Heart right ventricle (tissue), 16 donors: ENCODE measurements at regions not wholly inside any gene's neighbourhood (a gene's known extent, or its start where the extent isn't known, plus 50 kb on each side); places are given as distances from the start of the nearest gene placed in this dataset.

ENCODE experiments used
- ATAC-seq, 8 donors: fragments of 200-7000 bp; cut with Tn5 transposase; one replicate each; pipeline ENCODE4 v1.9.1; 2020; ENCODE audit warnings: mild to moderate bottlenecking in 8 of 8, moderate library complexity in 8 of 8, moderate number of reproducible peaks in 1 of 8
- DNase-seq, 2 donors: peaks; one replicate each; pipeline ENCODE4 v3.0.0-alpha.2; 2020
- H3K27ac ChIP-seq, 10 donors: fragments of 200-600 bp; sonication (generic) in 2 of 10; one replicate each; pipeline versions ENCODE4 v1.5.0 to v1.8.0; 2020 to 2022; ENCODE audit warnings: mild to moderate bottlenecking in 3 of 10
- H3K27me3 ChIP-seq, 7 donors: fragments of 200-600 bp; one replicate each; pipeline ENCODE4 v1.8.0; 2021 to 2022; ENCODE audit warnings: mild to moderate bottlenecking in 2 of 7
- H3K36me3 ChIP-seq, 9 donors: fragments of 200-600 bp; sonication (generic) in 1 of 9; one replicate each; pipeline versions ENCODE4 v1.5.0 to v1.8.0; 2020 to 2022; ENCODE audit warnings: mild to moderate bottlenecking in 2 of 9
- H3K4me1 ChIP-seq, 9 donors: fragments of 200-600 bp; sonication (generic) in 1 of 9; one replicate each; pipeline versions ENCODE4 v1.5.0 to v1.8.0; 2020 to 2022; ENCODE audit warnings: mild to moderate bottlenecking in 4 of 9
- H3K4me3 ChIP-seq, 10 donors: fragments of 200-600 bp; sonication (generic) in 2 of 10; one replicate each; pipeline versions ENCODE4 v1.5.0 to v1.8.0; 2020 to 2022; ENCODE audit warnings: mild to moderate bottlenecking in 7 of 10, moderate library complexity in 2 of 10
- H3K9me3 ChIP-seq, 11 donors: fragments of 200-600 bp in 10 of 11; sonication (generic) in 2 of 11; one replicate each; pipeline versions ENCODE4 v1.5.0 to v1.8.0; 2013 to 2022; ENCODE audit warnings: mild to moderate bottlenecking in 2 of 11, control low read depth in 1 of 11, moderate library complexity in 1 of 11
- CTCF ChIP-seq, 9 donors: fragments of 200-600 bp; sonication (generic) in 2 of 9; IDR thresholded peaks; one replicate each; pipeline versions ENCODE4 v1.5.0 to v1.8.0; 2021 to 2022; ENCODE audit warnings: antibody characterized with exemption in 9 of 9, mild to moderate bottlenecking in 5 of 9, moderate library complexity in 1 of 9
- WGBS, 2 donors: extraction: QIAGEN DNeasy Blood & Tissue Kit; methylation state at CpG; one replicate each; pipeline ENCODE4 v1.1.7; 2013; ENCODE audit warnings: inconsistent platforms in 1 of 2; 5-methylcytosine and 5-hydroxymethylcytosine counted together
- intact Hi-C, 10 donors: fragments of 100-400 bp; cut with DNase I; formaldehyde crosslinking; loops; one replicate each; pipeline versions ENCODE4 v1.11.1 to v1.14.2; 2022
- donor health status: Arrhythmogenic right ventricular cardiomyopathy.
- donor health status: ischemic (EF 13 %, LVEDD 7.1; RV severe dilation, severe dysfunction).
- donor health status: healthy with polysubstance abuse.
- donor health status: DM: no; HTN: yes; CAD: no.
- donor health status: DM: no; HTN: no; CAD: no.
- donor health status: ischemic (EF 25% LVEDD 6.9; RV normal size, moderate dysfunction).
- donor health status: ischemic (EF 25% LVEDD 5.7; RV mildly dilated, moderate dysfunction).
- donor health status: healthy.
- donor health status: DM: yes; HTN: yes; CAD: no.
- donor health status: Ischemic cardiomyopathy.
- donor health status: ischemic (EF 35%, LVEDD 5.7; RV mildly dilated, moderate dysfunction).
- donor health status: nonischemic (EF 11% LVEDD 7.7; RV severe dilation, severe dysfunction).
- donor health status: DM: yes; HTN: yes; CAD: no.
- donor health status: PGD.
- donor health status: ischemic (EF 29% LVEDD 5.4; RV normal size, mild dysfunction).
- donor health status: nonischemic (EF 23%, LVEDD 6.1; RV moderate dilation, normal function).

- ATAC-seq = no peak
Measured at GRCh38 chr1:221812905-221813597, 71.2 kb upstream of the DUSP10 start.

GRCh38 chr1:221812088-221812752 is 70.3 kb upstream of the DUSP10 start:
- no peak for TF ChIP-seq CTCF (IDR thresholded peaks at IDR 0.05)
- 94 to 98% methylated on average over 2 of the region's 2 CpGs for WGBS, 2 donors
- H3K4me3 ChIP-seq = no peak overlapping the region
- no peak overlapping the region for H3K27ac ChIP-seq
- DNase-seq (no peak), ATAC-seq (no peak)
- intact Hi-C loops = no loop called here
- no peaks in the 10 kb centered on the region for H3K27me3 ChIP-seq
- H3K9me3 ChIP-seq = peaks cover 0 to 8% (median 0%) of the 10 kb centered on the region in 11 donors
- H3K36me3 ChIP-seq = no peaks in the 10 kb centered on the region
- H3K4me1 ChIP-seq = peaks cover 0 to 10% (median 0%) of the 10 kb centered on the region in 9 donors

More at GRCh38 chr1:221812905-221813597, 71.2 kb upstream of the DUSP10 start:
- Histone ChIP-seq H3K27ac (no peak overlapping the region), H3K36me3 (no peaks in the 10 kb centered on the region), H3K4me1 (peaks cover 0 to 10% (median 0%) of the 10 kb centered on the region in 9 donors), H3K4me3 (no peak overlapping the region), H3K27me3 (no peaks in the 10 kb centered on the region), H3K9me3 (peaks cover 0 to 8% (median 0%) of the 10 kb centered on the region in 11 donors)
- TF ChIP-seq CTCF (IDR thresholded peaks at IDR 0.05) = no peak
- intact Hi-C loops = no loop called here
- no peak for DNase-seq
- WGBS, 2 donors = 73 to 76% methylated on average over 8 of the region's 8 CpGs

GRCh38 chr1:221810406-221810805 is 68.5 kb upstream of the DUSP10 start:
- Histone ChIP-seq H3K27ac (no peak overlapping the region), H3K27me3 (no peaks in the 10 kb centered on the region), H3K4me3 (no peak overlapping the region), H3K36me3 (no peaks in the 10 kb centered on the region), H3K9me3 (peaks cover 0 to 3% (median 0%) of the 10 kb centered on the region in 11 donors), H3K4me1 (peaks cover 0 to 10% (median 0%) of the 10 kb centered on the region in 9 donors)
- ATAC-seq = no peak
- no peak for TF ChIP-seq CTCF (IDR thresholded peaks at IDR 0.05)
- intact Hi-C loops = no loop called here
- DNase-seq = no peak
- 84% methylated on average over 2 of the region's 2 CpGs for WGBS, 2 donors

- 52 to 63% methylated on average over 12 of the region's 12 CpGs for WGBS, 2 donors
- Histone ChIP-seq H3K4me3 (no peak overlapping the region), H3K27ac (peak overlapping the region in 1 of 10 donors; percentile 39), H3K36me3 (no peaks in the 10 kb centered on the region), H3K4me1 (peaks cover 0 to 10% (median 0%) of the 10 kb centered on the region in 9 donors), H3K9me3 (no peaks in the 10 kb centered on the region), H3K27me3 (no peaks in the 10 kb centered on the region)
- ATAC-seq (no peak), DNase-seq (no peak)
- intact Hi-C loops = no loop called here
- TF ChIP-seq CTCF (IDR thresholded peaks at IDR 0.05) = no peak
Measured at GRCh38 chr1:221809091-221810029, 67.5 kb upstream of the DUSP10 start.
